GM18868 (cell line): ENCODE measurements at regions not wholly inside any gene's neighbourhood (a gene's known extent, or its start where the extent isn't known, plus 50 kb on each side); places are given as distances from the start of the nearest gene placed in this dataset.
A peak's percentile ranks its signal among the peaks of the same experiment; 100 is the strongest.

ENCODE experiments used
- ATAC-seq: cut with Tn5 transposase; IDR thresholded peaks from one replicate; pipeline ENCODE4 v1.9.1; 2021; ENCODE audit warnings: mild to moderate bottlenecking, moderate library complexity; ENCODE audit not compliant: unreplicated experiment

DNA sequence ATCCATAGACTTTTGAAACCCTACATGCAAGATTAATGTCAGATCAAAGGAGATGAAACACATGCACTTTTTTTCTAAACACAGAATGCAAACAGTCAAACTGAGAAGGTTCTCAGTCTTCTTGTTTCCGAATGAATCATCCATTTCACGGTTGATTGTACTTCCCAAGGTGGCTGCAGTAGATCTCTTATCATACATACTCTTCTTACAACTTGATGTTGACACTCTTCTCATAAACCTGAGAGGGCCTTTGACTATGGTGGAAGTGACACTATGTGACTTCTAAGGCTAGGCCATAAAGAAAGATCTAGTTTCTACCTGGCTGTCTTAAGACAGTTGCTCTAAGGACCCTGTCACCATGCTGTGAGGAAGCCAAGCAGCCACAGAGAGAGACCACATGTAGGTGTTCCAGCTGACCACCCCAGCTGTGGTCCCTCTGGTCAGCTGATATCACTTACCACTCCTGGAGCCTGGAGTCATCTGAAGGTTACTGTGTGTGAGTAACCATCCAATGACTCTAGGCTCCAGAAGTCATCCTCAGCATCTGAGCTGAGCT is 67.2 kb upstream of the HMGA2 start:
- peak; percentile 97 for ATAC-seq

DNA sequence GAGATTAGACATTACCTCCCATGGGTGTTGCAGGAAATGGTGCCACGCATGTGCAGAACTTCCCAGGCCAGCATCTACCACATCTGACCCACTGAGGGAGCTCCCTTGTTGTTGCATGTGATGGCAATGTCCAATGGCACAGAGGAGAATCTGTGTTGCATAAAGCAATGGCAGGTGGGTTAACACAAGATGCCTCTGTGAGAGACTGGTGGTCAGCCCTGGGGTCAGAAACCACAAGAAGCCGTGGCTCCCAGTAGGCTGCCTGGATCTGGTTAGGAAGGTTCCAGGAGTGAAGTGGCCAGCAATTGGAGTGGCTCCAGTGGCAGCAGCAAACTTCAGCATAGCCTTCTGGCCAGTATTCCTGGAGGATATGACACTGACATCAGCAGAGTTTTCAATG is 65.9 kb upstream of the HMGA2 start:
- no peak for ATAC-seq

DNA sequence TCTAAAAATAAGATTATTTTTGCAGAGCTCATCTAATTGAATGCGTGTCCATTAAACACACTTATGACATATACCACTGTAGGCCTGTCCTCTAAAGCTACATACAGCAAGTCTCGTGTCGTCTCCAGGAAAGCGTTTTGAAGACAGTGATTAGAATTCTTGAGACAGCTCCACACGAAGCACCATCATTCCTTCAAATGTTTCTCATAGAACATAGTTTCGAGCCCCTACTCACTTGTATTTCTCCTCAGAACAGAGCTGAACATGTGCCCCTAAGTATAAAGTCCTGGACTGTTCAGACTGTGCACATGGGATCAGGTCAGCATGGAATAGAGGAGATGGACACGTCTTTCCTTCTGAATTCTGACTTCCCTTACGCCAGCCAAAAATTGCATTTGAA is 64.5 kb upstream of the HMGA2 start:
- no peak for ATAC-seq

DNA sequence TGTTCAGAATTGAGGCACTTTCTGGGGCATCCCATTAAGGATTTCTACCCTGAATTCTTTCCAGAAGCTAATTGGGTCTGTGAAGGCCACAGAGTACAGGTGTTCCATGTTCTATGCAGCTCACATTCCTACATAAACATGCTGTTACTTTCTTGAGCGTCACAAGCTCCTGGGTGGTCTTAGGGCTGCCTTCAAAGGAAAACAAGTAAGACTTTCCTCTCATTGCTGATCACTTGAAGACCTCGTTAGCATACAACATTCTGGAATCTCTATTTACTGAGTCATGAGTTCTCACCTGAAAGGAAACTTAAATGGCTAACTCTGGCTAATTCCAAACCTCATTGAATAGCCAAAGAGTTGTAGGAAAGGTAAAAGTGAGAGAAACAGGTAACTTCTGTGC is 63.0 kb upstream of the HMGA2 start:
- no peak for ATAC-seq

DNA sequence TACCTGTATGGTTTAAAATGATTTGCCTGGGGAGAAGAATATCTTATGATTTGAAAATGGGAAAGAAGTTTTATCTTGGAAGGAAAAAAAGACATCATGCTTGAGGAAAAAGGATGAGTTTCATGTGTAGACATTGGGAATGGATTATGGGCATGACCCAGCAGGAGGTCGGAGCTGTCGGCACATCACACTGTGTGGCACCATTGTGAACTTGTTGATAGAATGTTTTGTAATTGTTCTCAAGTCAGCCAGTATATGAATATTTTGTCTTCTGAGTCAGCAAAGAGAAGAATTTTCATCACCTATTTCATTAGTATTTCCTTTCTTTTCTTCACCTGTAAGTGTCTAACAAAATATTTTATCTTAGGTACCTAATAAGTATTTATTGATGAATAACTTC is 60.0 kb upstream of the HMGA2 start:
- ATAC-seq: no peak

DNA sequence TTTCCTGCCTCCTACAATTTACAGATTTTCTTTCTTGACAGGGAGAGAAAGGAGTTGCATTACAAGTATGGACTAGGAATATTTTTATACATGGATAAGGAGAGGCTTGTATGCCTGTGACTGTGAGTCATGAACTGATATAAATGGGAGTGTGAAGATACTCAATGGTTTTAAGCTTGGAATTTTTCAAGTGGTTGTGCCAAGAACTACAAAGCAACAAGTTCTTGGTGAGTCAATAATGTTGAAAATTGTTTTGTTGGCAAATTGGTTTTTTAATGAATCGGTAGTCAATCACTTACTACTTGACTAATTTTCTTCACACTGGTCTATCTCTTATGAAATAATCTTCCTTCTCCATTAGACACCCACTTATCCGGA is 58.9 kb upstream of the HMGA2 start:
- ATAC-seq: no peak

DNA sequence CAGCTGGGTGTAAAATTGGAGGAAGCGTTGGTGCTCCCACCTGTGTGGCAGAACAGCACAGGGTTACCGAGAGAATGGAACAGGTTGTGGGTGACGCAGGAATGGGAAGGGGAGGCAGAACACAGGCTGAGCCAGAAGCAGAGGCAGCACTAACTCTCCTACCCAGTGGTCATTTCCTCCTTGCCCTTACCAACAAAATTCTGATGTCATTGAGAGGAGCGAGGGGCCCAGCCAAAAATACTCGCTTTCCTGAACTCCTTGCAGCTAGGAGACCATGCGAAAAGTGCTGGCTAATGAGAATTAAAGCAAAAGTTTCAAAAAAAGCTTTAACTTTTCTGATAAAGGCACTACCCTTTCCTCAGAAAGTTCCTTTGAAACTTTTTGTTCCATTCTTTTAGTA is 54.4 kb upstream of the HMGA2 start:
- ATAC-seq: no peak
